HFF-Myc (cell line): ENCODE measurements at regions not wholly inside any gene's neighbourhood (a gene's known extent, or its start where the extent isn't known, plus 50 kb on each side); places are given as distances from the start of the nearest gene placed in this dataset.

Experiments used
- DNase-seq: peaks from one replicate; pipeline ENCODE4 v3.0.0-alpha.2; 2011; ENCODE audit warnings: low read depth; ENCODE audit errors: extremely low read depth
- H3K4me3 ChIP-seq: replicated peaks from 2 replicates; pipeline ENCODE4 v1.5.1; 2011; ENCODE audit warnings: low read depth, mild to moderate bottlenecking, control low read depth, low read length
- CTCF ChIP-seq: IDR thresholded peaks from 2 replicates; pipeline ENCODE4 v1.5.1; 2012; ENCODE audit warnings: mild to moderate bottlenecking, low read depth, low read length, control low read depth; ENCODE audit errors: missing control alignments

GRCh38 chr4:3715855-3716630 lies 50.1 kb upstream of the ADRA2C start:
- no peak for DNase-seq
- H3K4me3 ChIP-seq, result no peak overlapping the region
- no peak for TF ChIP-seq CTCF

GRCh38 chr4:3715061-3715854 lies 50.9 kb upstream of the ADRA2C start:
- TF ChIP-seq CTCF, result no peak
- H3K4me3 ChIP-seq, result no peak overlapping the region
- DNase-seq, result no peak

GRCh38 chr4:3714642-3715001 lies 51.6 kb upstream of the ADRA2C start:
- H3K4me3 ChIP-seq, result no peak overlapping the region
- no peak for TF ChIP-seq CTCF
- no peak for DNase-seq

GRCh38 chr4:3713817-3714641 lies 52.2 kb upstream of the ADRA2C start:
- DNase-seq, result no peak
- TF ChIP-seq CTCF, result no peak
- no peak overlapping the region for H3K4me3 ChIP-seq

GRCh38 chr4:3713346-3713745 lies 52.8 kb upstream of the ADRA2C start:
- no peak for DNase-seq
- no peak overlapping the region for H3K4me3 ChIP-seq
- no peak for TF ChIP-seq CTCF

GRCh38 chr4:3712936-3713335 lies 53.2 kb upstream of the ADRA2C start:
- TF ChIP-seq CTCF, result no peak
- no peak for DNase-seq
- H3K4me3 ChIP-seq, result no peak overlapping the region
